HEK293 (cell line): ENCODE measurements at regions not wholly inside any gene's neighbourhood (a gene's known extent, or its start where the extent isn't known, plus 50 kb on each side); places are given as distances from the start of the nearest gene placed in this dataset.

ENCODE experiments used
- CTCF ChIA-PET: fragments of 350-600 bp; formaldehyde crosslinking; extraction: SDS; loops from one replicate; lab custom pipeline; 2021; ENCODE audit warnings: antibody characterized with exemption; lab: Yijun Ruan, JAX
- POLR2A ChIA-PET: fragments of 300-600 bp; formaldehyde crosslinking; extraction: SDS; loops from one replicate; lab custom pipeline; 2020; ENCODE audit warnings: antibody characterized with exemption, inconsistent platforms; lab: Yijun Ruan, JAX
- H3K27ac ChIP-seq: fragments of 200-500 bp; sonication (Bioruptor generic); 2 replicates; pipeline ENCODE4 v1.5.1; 2014; ENCODE audit warnings: low read depth, low read length, control low read depth, inconsistent platforms; ENCODE audit errors: extremely low read depth
- H3K36me3 ChIP-seq, 2 experiments: fragments of 200-500 bp in 1 of 2; sonication (Bioruptor generic) in 1 of 2; 1 replicate in 1 of 2; 2 replicates in 1 of 2; pipeline ENCODE4 v1.5.1; 2014 to 2017; ENCODE audit warnings: inconsistent platforms in 2 of 2, low read length in 2 of 2; ENCODE audit not compliant: control insufficient read depth in 2 of 2, insufficient read depth in 1 of 2
- H3K4me1 ChIP-seq: fragments of 200-500 bp; sonication (Bioruptor generic); 2 replicates; pipeline ENCODE4 v1.5.1; 2014; ENCODE audit warnings: mild to moderate bottlenecking, low read length, inconsistent platforms; ENCODE audit not compliant: control insufficient read depth, insufficient read depth
- H3K4me3 ChIP-seq: 2 replicates; pipeline ENCODE4 v1.5.1; 2011; ENCODE audit warnings: low read depth, mild to moderate bottlenecking, control low read depth, low read length, moderate library complexity
- H3K9me3 ChIP-seq: fragments of 200-500 bp; sonication (Bioruptor generic); 2 replicates; pipeline ENCODE4 v1.5.1; 2014; ENCODE audit warnings: low read depth, low read length, inconsistent platforms; ENCODE audit not compliant: control insufficient read depth, insufficient read depth
- SCRT2 ChIP-seq: fragments of 450-650 bp; formaldehyde crosslinking; IDR thresholded peaks from 2 replicates; pipeline ENCODE4 v1.5.1; 2016; ENCODE audit warnings: missing biosample characterization, missing genetic modification characterization
- ZBTB48 ChIP-seq: fragments of 450-650 bp; formaldehyde crosslinking; IDR thresholded peaks from 2 replicates; pipeline ENCODE4 v1.5.1; 2016; ENCODE audit warnings: missing biosample characterization, missing genetic modification characterization
- ZEB2 ChIP-seq: fragments of 450-650 bp; formaldehyde crosslinking; IDR thresholded peaks from 2 replicates; pipeline ENCODE4 v1.5.1; 2016; ENCODE audit warnings: missing biosample characterization, missing genetic modification characterization
- ZNF121 ChIP-seq: fragments of 450-650 bp; formaldehyde crosslinking; IDR thresholded peaks from 2 replicates; pipeline ENCODE4 v1.5.1; 2016; ENCODE audit warnings: missing biosample characterization, missing genetic modification characterization
- ZNF157 ChIP-seq: fragments of 450-650 bp; formaldehyde crosslinking; IDR thresholded peaks from 2 replicates; pipeline ENCODE4 v1.5.1; 2016; ENCODE audit warnings: missing biosample characterization, missing genetic modification characterization
- ZNF223 ChIP-seq: fragments of 450-650 bp; formaldehyde crosslinking; IDR thresholded peaks from 2 replicates; pipeline ENCODE4 v1.5.1; 2016; ENCODE audit warnings: missing biosample characterization, missing genetic modification characterization
- ZNF341 ChIP-seq: fragments of 450-650 bp; formaldehyde crosslinking; IDR thresholded peaks from 2 replicates; pipeline ENCODE4; 2016; ENCODE audit warnings: low read depth, missing biosample characterization, missing genetic modification characterization
- ZNF350 ChIP-seq: fragments of 450-650 bp; formaldehyde crosslinking; IDR thresholded peaks from 2 replicates; pipeline ENCODE4 v1.5.0; 2017; ENCODE audit warnings: missing biosample characterization, mild to moderate bottlenecking, missing genetic modification characterization
- ZNF366 ChIP-seq: fragments of 450-650 bp; formaldehyde crosslinking; conservative IDR thresholded peaks from 2 replicates; pipeline ENCODE4 v1.5.1; 2016; ENCODE audit warnings: missing biosample characterization, missing genetic modification characterization
- ZNF521 ChIP-seq: fragments of 450-650 bp; formaldehyde crosslinking; IDR thresholded peaks from 2 replicates; pipeline ENCODE4 v1.5.1; 2017; ENCODE audit warnings: missing biosample characterization, mild to moderate bottlenecking, missing genetic modification characterization
- ZNF561 ChIP-seq: fragments of 450-650 bp; IDR thresholded peaks from 2 replicates; pipeline ENCODE4 v1.5.1; 2018; ENCODE audit warnings: missing biosample characterization, missing genetic modification characterization, borderline replicate concordance
- ZNF843 ChIP-seq: fragments of 450-650 bp; formaldehyde crosslinking; IDR thresholded peaks from 2 replicates; pipeline ENCODE4 v1.5.1; 2016; ENCODE audit warnings: missing biosample characterization, missing genetic modification characterization
- TF ChIP-seq, protein P1 (sequence below): fragments of 450-650 bp; formaldehyde crosslinking; IDR thresholded peaks from 2 replicates; pipeline ENCODE4 v1.5.1; 2016; ENCODE audit warnings: missing biosample characterization, missing genetic modification characterization
- TF ChIP-seq, protein P2 (sequence below): fragments of 450-650 bp; formaldehyde crosslinking; conservative IDR thresholded peaks from 2 replicates; pipeline ENCODE4 v1.5.1; 2016; ENCODE audit warnings: low read depth, missing biosample characterization, missing genetic modification characterization
- TF ChIP-seq, protein P3 (sequence below): fragments of 450-650 bp; formaldehyde crosslinking; IDR thresholded peaks from 2 replicates; pipeline ENCODE4 v1.5.1; 2016; ENCODE audit warnings: missing biosample characterization, missing genetic modification characterization
- TF ChIP-seq, protein P4 (sequence below): fragments of 450-650 bp; formaldehyde crosslinking; IDR thresholded peaks from 2 replicates; pipeline ENCODE4 v1.5.1; 2017; ENCODE audit warnings: missing biosample characterization, missing genetic modification characterization
- TF ChIP-seq, protein P5 (sequence below): fragments of 450-650 bp; formaldehyde crosslinking; IDR thresholded peaks from 2 replicates; pipeline ENCODE4 v1.5.1; 2016; ENCODE audit warnings: missing biosample characterization, missing genetic modification characterization
- TF ChIP-seq, protein P6 (sequence below): fragments of 450-650 bp; formaldehyde crosslinking; IDR thresholded peaks from 2 replicates; pipeline ENCODE4 v1.5.0; 2017; ENCODE audit warnings: missing biosample characterization, missing genetic modification characterization, borderline replicate concordance
- TF ChIP-seq, protein P7 (sequence below): fragments of 450-650 bp; formaldehyde crosslinking; IDR thresholded peaks from 2 replicates; pipeline ENCODE4 v1.5.1; 2017; ENCODE audit warnings: missing biosample characterization, missing genetic modification characterization

DNA sequence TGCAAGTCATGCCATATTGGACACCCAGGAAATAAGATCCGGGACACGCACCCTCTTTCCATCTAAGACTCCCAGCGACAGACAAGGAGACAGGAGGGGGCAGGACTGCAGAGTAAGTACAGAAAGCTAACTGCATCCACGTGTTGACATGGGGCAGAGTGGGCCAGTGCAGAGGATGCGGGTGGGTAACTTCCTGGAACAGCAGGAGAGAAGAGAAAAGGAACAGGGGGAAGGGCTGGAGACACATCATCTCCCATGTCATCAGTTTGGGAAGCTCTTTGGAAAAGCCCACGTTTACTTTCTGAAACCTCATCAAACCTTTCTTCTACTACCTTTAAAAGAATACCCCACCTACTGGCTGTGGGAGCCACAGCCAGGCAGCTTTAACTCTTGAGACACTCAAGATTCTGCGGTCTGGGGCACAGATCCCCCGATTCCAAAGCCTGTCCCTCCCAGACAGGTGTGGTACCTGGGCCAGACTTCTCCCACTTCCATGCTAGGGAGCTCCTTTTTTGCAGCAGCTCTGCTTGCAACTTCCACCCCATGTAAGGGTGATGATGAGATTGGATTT lies 273.5 kb upstream of the RPL38 start:
- Histone ChIP-seq H3K4me1 (no peaks in the 10 kb centered on the region), H3K4me3 (no peak overlapping the region), H3K9me3 (no peaks in the 10 kb centered on the region), H3K27ac (no peak overlapping the region), H3K36me3 (no peaks in the 10 kb centered on the region)
- ChIA-PET CTCF (interaction anchor here (0.9 to 1.2 kb wide), 4 partner anchors 10 to 375 kb away, joined by 3 read pairs; no protein-coding TSS in a partner anchor), POLR2A (no interaction called here)
- no peak for TF ChIP-seq ZNF350 (tag by site-specific recombination)
- TF ChIP-seq ZNF121 (tag by site-specific recombination) = no peak
- peak; percentile 41; the same call in 1 of the 2 replicates for TF ChIP-seq ZNF341 (tag by site-specific recombination)
- TF ChIP-seq ZEB2 = no peak
- no peak for TF ChIP-seq ZNF366

DNA sequence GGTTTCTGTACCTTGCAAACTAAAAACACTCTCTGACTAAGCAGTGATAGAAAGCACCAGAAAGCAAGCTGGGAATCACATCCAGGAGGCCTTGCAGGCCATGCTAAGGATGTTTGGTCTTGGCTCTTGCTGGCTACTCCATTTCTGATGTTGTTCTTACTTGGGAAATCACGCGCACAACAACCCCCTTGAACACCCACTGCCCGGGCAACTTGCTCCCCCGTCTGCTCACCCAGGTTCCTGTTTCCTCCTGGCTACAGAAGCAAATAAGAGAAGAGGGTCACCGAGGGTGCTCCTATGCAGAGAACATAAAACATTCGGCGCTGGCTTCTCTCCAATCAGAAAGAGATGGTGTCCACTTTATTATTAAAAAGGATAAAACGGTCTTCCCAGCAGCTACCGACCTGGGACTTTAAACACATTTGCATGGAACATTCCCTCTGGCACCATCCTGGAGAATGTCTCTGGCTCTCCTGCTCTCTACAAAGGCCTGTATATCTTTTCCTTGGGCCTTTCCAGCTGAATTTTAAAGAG lies 271.2 kb upstream of the RPL38 start:
- CTCF ChIA-PET = interaction anchor here (1.0 kb wide), 1 partner anchor 24 kb away, joined by 3 read pairs; no protein-coding TSS in a partner anchor
- POLR2A ChIA-PET = no interaction called here
- no peaks in the 10 kb centered on the region for H3K4me1 ChIP-seq
- TF ChIP-seq, protein P1, sequence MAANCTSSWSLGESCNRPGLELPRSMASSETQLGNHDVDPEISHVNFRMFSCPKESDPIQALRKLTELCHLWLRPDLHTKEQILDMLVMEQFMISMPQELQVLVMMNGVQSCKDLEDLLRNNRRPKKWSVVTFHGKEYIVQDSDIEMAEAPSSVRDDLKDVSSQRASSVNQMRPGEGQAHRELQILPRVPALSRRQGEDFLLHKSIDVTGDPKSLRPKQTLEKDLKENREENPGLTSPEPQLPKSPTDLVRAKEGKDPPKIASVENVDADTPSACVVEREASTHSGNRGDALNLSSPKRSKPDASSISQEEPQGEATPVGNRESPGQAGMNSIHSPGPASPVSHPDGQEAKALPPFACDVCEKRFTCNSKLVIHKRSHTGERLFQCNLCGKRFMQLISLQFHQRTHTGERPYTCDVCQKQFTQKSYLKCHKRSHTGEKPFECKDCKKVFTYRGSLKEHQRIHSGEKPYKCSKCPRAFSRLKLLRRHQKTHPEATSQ (tag by site-specific recombination) = no peak
- TF ChIP-seq ZNF561 (tag by site-specific recombination) (no peak), ZNF843 (no peak), ZBTB48 (tag by site-specific recombination) (no peak), ZNF521 (tag by site-specific recombination) (no peak), ZNF223 (tag by site-specific recombination) (no peak), SCRT2 (tag by site-specific recombination) (no peak), ZNF157 (tag by site-specific recombination) (no peak)
- TF ChIP-seq, protein P2, sequence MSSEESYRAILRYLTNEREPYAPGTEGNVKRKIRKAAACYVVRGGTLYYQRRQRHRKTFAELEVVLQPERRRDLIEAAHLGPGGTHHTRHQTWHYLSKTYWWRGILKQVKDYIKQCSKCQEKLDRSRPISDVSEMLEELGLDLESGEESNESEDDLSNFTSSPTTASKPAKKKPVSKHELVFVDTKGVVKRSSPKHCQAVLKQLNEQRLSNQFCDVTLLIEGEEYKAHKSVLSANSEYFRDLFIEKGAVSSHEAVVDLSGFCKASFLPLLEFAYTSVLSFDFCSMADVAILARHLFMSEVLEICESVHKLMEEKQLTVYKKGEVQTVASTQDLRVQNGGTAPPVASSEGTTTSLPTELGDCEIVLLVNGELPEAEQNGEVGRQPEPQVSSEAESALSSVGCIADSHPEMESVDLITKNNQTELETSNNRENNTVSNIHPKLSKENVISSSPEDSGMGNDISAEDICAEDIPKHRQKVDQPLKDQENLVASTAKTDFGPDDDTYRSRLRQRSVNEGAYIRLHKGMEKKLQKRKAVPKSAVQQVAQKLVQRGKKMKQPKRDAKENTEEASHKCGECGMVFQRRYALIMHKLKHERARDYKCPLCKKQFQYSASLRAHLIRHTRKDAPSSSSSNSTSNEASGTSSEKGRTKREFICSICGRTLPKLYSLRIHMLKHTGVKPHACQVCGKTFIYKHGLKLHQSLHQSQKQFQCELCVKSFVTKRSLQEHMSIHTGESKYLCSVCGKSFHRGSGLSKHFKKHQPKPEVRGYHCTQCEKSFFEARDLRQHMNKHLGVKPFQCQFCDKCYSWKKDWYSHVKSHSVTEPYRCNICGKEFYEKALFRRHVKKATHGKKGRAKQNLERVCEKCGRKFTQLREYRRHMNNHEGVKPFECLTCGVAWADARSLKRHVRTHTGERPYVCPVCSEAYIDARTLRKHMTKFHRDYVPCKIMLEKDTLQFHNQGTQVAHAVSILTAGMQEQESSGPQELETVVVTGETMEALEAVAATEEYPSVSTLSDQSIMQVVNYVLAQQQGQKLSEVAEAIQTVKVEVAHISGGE (tag by site-specific recombination) = no peak
- TF ChIP-seq, protein P3, sequence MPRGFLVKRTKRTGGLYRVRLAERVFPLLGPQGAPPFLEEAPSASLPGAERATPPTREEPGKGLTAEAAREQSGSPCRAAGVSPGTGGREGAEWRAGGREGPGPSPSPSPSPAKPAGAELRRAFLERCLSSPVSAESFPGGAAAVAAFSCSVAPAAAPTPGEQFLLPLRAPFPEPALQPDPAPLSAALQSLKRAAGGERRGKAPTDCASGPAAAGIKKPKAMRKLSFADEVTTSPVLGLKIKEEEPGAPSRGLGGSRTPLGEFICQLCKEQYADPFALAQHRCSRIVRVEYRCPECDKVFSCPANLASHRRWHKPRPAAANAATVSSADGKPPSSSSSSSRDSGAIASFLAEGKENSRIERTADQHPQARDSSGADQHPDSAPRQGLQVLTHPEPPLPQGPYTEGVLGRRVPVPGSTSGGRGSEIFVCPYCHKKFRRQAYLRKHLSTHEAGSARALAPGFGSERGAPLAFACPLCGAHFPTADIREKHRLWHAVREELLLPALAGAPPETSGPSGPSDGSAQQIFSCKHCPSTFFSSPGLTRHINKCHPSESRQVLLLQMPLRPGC (tag by site-specific recombination) = no peak
- TF ChIP-seq, protein P4, sequence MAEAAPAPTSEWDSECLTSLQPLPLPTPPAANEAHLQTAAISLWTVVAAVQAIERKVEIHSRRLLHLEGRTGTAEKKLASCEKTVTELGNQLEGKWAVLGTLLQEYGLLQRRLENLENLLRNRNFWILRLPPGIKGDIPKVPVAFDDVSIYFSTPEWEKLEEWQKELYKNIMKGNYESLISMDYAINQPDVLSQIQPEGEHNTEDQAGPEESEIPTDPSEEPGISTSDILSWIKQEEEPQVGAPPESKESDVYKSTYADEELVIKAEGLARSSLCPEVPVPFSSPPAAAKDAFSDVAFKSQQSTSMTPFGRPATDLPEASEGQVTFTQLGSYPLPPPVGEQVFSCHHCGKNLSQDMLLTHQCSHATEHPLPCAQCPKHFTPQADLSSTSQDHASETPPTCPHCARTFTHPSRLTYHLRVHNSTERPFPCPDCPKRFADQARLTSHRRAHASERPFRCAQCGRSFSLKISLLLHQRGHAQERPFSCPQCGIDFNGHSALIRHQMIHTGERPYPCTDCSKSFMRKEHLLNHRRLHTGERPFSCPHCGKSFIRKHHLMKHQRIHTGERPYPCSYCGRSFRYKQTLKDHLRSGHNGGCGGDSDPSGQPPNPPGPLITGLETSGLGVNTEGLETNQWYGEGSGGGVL (tag by site-specific recombination) = no peak
- TF ChIP-seq, protein P5, sequence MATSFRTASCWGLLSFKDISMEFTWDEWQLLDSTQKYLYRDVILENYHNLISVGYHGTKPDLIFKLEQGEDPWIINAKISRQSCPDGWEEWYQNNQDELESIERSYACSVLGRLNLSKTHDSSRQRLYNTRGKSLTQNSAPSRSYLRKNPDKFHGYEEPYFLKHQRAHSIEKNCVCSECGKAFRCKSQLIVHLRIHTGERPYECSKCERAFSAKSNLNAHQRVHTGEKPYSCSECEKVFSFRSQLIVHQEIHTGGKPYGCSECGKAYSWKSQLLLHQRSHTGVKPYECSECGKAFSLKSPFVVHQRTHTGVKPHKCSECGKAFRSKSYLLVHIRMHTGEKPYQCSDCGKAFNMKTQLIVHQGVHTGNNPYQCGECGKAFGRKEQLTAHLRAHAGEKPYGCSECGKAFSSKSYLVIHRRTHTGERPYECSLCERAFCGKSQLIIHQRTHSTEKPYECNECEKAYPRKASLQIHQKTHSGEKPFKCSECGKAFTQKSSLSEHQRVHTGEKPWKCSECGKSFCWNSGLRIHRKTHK (tag by site-specific recombination) = no peak
- TF ChIP-seq, protein P6, sequence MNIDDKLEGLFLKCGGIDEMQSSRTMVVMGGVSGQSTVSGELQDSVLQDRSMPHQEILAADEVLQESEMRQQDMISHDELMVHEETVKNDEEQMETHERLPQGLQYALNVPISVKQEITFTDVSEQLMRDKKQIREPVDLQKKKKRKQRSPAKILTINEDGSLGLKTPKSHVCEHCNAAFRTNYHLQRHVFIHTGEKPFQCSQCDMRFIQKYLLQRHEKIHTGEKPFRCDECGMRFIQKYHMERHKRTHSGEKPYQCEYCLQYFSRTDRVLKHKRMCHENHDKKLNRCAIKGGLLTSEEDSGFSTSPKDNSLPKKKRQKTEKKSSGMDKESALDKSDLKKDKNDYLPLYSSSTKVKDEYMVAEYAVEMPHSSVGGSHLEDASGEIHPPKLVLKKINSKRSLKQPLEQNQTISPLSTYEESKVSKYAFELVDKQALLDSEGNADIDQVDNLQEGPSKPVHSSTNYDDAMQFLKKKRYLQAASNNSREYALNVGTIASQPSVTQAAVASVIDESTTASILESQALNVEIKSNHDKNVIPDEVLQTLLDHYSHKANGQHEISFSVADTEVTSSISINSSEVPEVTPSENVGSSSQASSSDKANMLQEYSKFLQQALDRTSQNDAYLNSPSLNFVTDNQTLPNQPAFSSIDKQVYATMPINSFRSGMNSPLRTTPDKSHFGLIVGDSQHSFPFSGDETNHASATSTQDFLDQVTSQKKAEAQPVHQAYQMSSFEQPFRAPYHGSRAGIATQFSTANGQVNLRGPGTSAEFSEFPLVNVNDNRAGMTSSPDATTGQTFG (tag by site-specific recombination) = no peak
- TF ChIP-seq, protein P7, sequence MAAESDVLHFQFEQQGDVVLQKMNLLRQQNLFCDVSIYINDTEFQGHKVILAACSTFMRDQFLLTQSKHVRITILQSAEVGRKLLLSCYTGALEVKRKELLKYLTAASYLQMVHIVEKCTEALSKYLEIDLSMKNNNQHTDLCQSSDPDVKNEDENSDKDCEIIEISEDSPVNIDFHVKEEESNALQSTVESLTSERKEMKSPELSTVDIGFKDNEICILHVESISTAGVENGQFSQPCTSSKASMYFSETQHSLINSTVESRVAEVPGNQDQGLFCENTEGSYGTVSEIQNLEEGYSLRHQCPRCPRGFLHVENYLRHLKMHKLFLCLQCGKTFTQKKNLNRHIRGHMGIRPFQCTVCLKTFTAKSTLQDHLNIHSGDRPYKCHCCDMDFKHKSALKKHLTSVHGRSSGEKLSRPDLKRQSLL (tag by site-specific recombination) = no peak
- H3K27ac ChIP-seq = no peak overlapping the region
- no peaks in the 10 kb centered on the region for H3K9me3 ChIP-seq
- H3K4me3 ChIP-seq = no peak overlapping the region
- no peaks in the 10 kb centered on the region for H3K36me3 ChIP-seq
